ENCODE measurements at regions not wholly inside any gene's neighbourhood (a gene's known extent, or its start where the extent isn't known, plus 50 kb on each side); places are given as distances from the start of the nearest gene placed in this dataset.

GRCh38 chr13:87208636-87209035 is 462.5 kb upstream of the SLITRK5 start:
- Histone ChIP-seq H2BK12ac (ENCODE audit: insufficient read length, low read depth, low read length) (no peak overlapping the region), H3K9ac (ENCODE audit: extremely low read depth, insufficient read length, low read length) (no peak overlapping the region), H2BK5ac (ENCODE audit: insufficient read length, low read length) (no peak overlapping the region), H3K9me3 (ENCODE audit: control insufficient read depth, low read depth, low read length) (no peaks in the 10 kb centered on the region), H2AK5ac (ENCODE audit: insufficient read length, low read length) (no peak overlapping the region), H3K4me2 (ENCODE audit: insufficient read depth, insufficient read length, low read length) (no peak overlapping the region), H3K4me1 (ENCODE audit: insufficient read depth, low read length) (no peaks in the 10 kb centered on the region), H3T11ph (ENCODE audit: low read length) (no peak overlapping the region), H3K14ac (ENCODE audit: insufficient read depth, low read length) (no peak overlapping the region), H4K5ac (ENCODE audit: insufficient read length, low read depth, low read length) (no peak overlapping the region), H3K79me1 (ENCODE audit: insufficient read depth, low read depth, low read length, poor library complexity, severe bottlenecking) (no peaks in the 10 kb centered on the region), H3K27ac (ENCODE audit: insufficient read length, low read depth, low read length) (no peak overlapping the region), H4K20me1 (ENCODE audit: control insufficient read depth, insufficient read depth, insufficient read length) (no peaks in the 10 kb centered on the region), H2BK120ac (ENCODE audit: low read depth, low read length, poor library complexity, severe bottlenecking) (no peak overlapping the region), H3K4ac (ENCODE audit: low read depth, low read length) (no peak overlapping the region), H3K18ac (ENCODE audit: insufficient read length, low read depth, low read length) (no peak overlapping the region), H2AFZ (ENCODE audit: low read length) (no peak overlapping the region), H3K79me2 (ENCODE audit: insufficient read depth, low read length) (no peaks in the 10 kb centered on the region), H3K56ac (ENCODE audit: insufficient read length, low read depth, low read length) (no peak overlapping the region), H2BK20ac (ENCODE audit: low read depth, low read length, poor library complexity, severe bottlenecking) (no peak overlapping the region), H4K8ac (replicated peaks; ENCODE audit: insufficient read length, low read depth, low read length) (no peak overlapping the region), H4K91ac (ENCODE audit: insufficient read length, low read depth, low read length) (no peak overlapping the region), H3K23ac (ENCODE audit: insufficient read length, low read depth, low read length) (no peak overlapping the region), H3K27me3 (ENCODE audit: insufficient read depth, low read length) (no peaks in the 10 kb centered on the region), H3K23me2 (ENCODE audit: insufficient read length, low read depth, low read length, poor library complexity, severe bottlenecking) (no peaks in the 10 kb centered on the region), H2BK15ac (ENCODE audit: low read depth, low read length) (no peak overlapping the region)
- WGBS (ENCODE audit: extremely low coverage, insufficient read length, low lambda C conversion rate) = no CpG with 5 or more reads among the region's 2 CpGs
- no peaks in the 10 kb centered on the region for H3K27me3 Mint-ChIP-seq (ENCODE audit: low read depth)
- no peak for DNase-seq
- peak overlapping the region in 1 of 3 experiments; percentile 73; a peak in 1 of 7 replicates for H3K27ac Mint-ChIP-seq
- H3K36me3 Mint-ChIP-seq (ENCODE audit: insufficient read depth in 1 of 3, low read depth in 3 of 3) = no peaks in the 10 kb centered on the region
- no peak for TF ChIP-seq CTCF (conservative IDR thresholded peaks at IDR 0.05)
- H3K4me3 Mint-ChIP-seq = no peak overlapping the region
- H3K4me1 Mint-ChIP-seq = peaks cover 0 to 5% of the 10 kb centered on the region in 2 experiments; a peak in 2 of 4 replicates
- H3K9me3 Mint-ChIP-seq = no peaks in the 10 kb centered on the region; a peak in 1 of 5 replicates

Measured in H9 (cell line).